HS-5 (cell line): ENCODE measurements at regions not wholly inside any gene's neighbourhood (a gene's known extent, or its start where the extent isn't known, plus 50 kb on each side); places are given as distances from the start of the nearest gene placed in this dataset.

Source experiments
- DNase-seq: peaks from one replicate; pipeline ENCODE4 v3.0.0-alpha.2; 2012; ENCODE audit warnings: low read depth

GRCh38 chr18:11268153-11268552, 118.8 kb upstream of the PIEZO2 start:
- DNase-seq: no peak

DNA sequence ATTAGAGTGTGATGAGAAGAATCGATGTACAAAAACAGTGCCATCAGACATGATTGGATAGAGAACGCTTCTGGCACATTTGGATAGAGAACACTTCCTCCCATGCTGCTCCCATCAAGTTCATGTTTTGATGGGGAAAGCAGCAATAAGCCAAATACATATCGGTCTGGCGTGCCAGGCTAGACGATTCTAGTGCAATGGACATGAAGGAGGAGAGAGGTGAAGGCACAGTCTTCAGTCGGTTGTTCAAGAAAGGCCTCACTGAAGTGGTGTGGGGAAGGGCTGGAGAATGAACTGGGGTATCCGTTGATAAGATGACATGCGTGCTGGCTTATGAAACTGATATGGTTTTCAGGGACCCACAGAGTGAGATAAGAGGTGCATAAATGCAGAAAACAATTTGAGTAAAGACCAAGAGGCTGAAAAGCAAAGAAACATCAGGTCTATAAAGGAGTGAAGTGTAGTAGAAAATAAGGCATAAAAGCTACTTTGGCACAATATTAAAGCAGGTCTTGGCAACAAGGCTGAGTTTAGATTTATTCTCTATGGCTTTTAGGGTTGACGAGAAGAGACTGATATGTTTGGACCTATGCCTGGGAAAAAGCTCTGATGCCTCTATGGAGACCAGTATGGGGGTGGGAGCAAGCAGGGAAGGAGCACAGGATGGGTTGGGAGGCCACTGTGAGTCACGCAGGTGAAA, 117.6 kb upstream of the PIEZO2 start:
- DNase-seq: no peak

- no peak for DNase-seq
Observed at GRCh38 chr18:11261486-11261885, 112.1 kb upstream of the PIEZO2 start.

GRCh38 chr18:11260961-11261461, 111.6 kb upstream of the PIEZO2 start:
- no peak for DNase-seq

- DNase-seq: no peak
Observed at GRCh38 chr18:11259469-11260150, 110.2 kb upstream of the PIEZO2 start.

- DNase-seq: no peak
Observed at GRCh38 chr18:11258039-11258610, 108.8 kb upstream of the PIEZO2 start.

DNA sequence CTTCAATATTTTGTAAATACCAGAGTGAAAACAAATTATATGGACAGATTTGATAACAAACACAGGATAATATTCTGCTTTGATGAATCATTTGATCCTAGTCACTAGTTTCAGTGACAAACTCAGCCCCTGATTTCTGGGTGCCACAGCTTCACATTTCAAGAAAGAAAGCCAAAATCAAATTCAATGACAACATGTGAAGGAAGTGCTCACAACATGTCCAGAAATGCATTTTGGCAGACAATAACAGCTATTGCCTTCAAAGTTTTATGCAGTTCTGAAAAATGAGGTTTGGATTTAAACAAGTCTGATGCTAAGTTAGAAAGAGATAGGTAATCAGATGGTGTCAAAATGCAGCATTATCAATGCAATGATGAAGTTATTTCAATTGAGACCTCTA, 106.9 kb upstream of the PIEZO2 start:
- no peak for DNase-seq

- DNase-seq: no peak
Observed at GRCh38 chr18:11251891-11252270, 102.5 kb upstream of the PIEZO2 start.

- no peak for DNase-seq
Observed at GRCh38 chr18:11251229-11251890, 102.0 kb upstream of the PIEZO2 start.

GRCh38 chr18:11249391-11249790, 100.0 kb upstream of the PIEZO2 start:
- DNase-seq: no peak

- no peak for DNase-seq
Observed at GRCh38 chr18:11247381-11247970, 98.1 kb upstream of the PIEZO2 start.

GRCh38 chr18:11246495-11247300, 97.3 kb upstream of the PIEZO2 start:
- DNase-seq: no peak

- DNase-seq: no peak
Observed at GRCh38 chr18:11245879-11246278, 96.5 kb upstream of the PIEZO2 start.

GRCh38 chr18:11237484-11237883, 88.1 kb upstream of the PIEZO2 start:
- DNase-seq: no peak

GRCh38 chr18:11237066-11237465, 87.7 kb upstream of the PIEZO2 start:
- DNase-seq: no peak

DNA sequence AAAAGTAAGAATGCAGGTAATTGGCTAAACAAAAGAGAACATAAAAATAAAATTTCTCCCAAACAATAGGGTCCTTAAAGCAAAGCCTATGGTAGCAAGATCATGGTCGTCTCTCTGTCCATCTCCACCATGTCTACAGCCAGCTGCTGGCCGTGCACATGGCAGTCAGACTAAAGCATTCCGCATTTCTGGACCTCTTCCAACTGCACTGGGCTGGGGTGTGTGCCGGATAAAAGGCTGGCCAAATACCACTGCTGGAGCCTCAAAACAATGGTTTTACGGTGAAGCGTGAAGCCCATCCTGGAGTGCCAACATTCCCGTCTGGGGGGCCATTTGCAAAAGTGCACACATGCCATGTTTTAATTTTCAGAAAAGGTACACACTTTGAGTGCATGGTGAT, 74.8 kb upstream of the PIEZO2 start:
- no peak for DNase-seq

DNA sequence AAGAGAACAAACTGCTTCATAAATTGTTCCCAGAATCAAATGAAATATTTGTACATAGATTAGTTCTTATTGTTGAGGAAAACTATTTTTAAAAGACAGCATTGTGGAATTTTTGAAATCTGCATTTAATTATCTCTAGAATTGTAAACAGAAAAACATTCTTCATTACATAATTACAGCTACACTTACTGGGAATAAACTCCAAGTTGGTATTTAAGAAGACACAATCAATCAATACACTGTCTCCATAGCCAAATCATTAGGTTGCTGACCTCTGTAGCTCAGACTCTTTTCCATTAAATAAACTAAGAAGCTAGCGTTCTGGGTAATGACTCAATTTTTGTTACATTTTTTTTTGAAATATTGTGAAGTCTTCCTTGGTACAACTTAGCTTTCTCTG, 70.2 kb upstream of the PIEZO2 start:
- no peak for DNase-seq

GRCh38 chr18:11215216-11215615, 65.8 kb upstream of the PIEZO2 start:
- DNase-seq: no peak

GRCh38 chr18:11204020-11204419, 54.7 kb upstream of the PIEZO2 start:
- DNase-seq: no peak

- no peak for DNase-seq
Observed at GRCh38 chr18:11199477-11199876, 50.1 kb upstream of the PIEZO2 start.
